ENCODE measurements at regions not wholly inside any gene's neighbourhood (a gene's known extent, or its start where the extent isn't known, plus 50 kb on each side); places are given as distances from the start of the nearest gene placed in this dataset.

DNA sequence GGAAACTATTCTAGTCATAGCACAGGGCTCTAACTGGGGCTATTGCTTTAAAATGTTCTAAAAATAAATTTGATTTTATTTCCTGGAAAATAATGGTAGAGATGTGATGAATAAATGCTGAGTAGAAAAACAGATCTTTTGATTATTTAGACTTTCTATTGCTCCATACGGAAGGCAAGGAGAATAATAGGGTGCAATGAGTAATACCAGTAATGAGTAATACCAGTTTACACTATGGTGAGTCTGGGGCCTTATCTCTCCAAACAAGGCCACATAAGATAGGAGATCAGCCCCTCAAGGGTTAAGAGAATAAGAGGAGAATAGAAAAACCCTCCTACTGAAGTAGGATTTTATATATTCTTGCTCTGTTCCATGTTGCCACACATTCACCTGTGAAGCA is 390.4 kb downstream of the KLF5 start:
- Mint-ChIP-seq H3K36me3 (ENCODE audit: low read depth) (no peaks in the 10 kb centered on the region), H3K4me3 (no peak overlapping the region)

DNA sequence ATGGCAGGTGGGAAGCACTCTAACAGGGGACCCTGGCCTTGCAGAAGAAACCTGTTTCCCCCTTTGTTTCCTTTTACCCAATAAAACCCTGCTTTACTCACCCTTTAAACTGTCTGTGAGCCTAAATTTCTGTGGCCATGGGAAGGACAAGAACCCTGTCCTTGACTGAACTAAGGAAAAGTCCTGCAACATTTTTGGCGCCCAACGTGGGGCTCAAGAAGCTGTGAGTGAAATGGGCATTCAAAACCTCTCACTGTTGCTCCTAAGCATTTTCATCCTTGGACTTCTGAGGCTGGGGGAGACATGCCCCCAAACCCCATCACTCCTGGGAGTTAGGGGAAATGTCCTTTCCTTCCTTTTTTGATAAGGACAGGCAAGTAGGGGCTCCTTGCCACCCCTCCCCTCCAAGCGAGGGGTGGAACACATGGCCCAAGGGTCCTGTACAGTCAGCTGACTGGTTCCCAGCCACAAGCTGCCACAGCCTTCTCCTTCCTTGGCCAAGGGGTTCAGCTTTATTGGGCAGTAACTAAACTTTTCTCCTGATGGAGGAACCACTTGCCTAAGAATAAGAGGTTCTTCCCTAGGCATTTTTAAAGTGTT is 381.6 kb downstream of the KLF5 start:
- no peak for ATAC-seq
- ChIA-PET CTCF (no interaction called here), POLR2A (no interaction called here)
- no peak overlapping the region for H3K27ac Mint-ChIP-seq
- no peak for DNase-seq
- H3K36me3 Mint-ChIP-seq (ENCODE audit: low read depth), result no peaks in the 10 kb centered on the region
- H3K27me3 Mint-ChIP-seq (ENCODE audit: low read depth), result no peaks in the 10 kb centered on the region
- H3K4me3 Mint-ChIP-seq, result no peak overlapping the region
- H3K9me3 Mint-ChIP-seq (ENCODE audit: insufficient read depth), result peaks cover 28% of the 10 kb centered on the region
- no peaks in the 10 kb centered on the region for H3K4me1 Mint-ChIP-seq (ENCODE audit: low read depth)

More for the DNA sequence above, 390.4 kb downstream of the KLF5 start:
- Mint-ChIP-seq H3K27ac (no peak overlapping the region), H3K27me3 (ENCODE audit: low read depth) (peaks cover 1% of the 10 kb centered on the region), H3K9me3 (ENCODE audit: insufficient read depth) (no peaks in the 10 kb centered on the region), H3K4me1 (ENCODE audit: low read depth) (peaks cover 2% of the 10 kb centered on the region)
- ATAC-seq (no peak), DNase-seq (no peak)
- ChIA-PET POLR2A (no interaction called here), CTCF (no interaction called here)

DNA sequence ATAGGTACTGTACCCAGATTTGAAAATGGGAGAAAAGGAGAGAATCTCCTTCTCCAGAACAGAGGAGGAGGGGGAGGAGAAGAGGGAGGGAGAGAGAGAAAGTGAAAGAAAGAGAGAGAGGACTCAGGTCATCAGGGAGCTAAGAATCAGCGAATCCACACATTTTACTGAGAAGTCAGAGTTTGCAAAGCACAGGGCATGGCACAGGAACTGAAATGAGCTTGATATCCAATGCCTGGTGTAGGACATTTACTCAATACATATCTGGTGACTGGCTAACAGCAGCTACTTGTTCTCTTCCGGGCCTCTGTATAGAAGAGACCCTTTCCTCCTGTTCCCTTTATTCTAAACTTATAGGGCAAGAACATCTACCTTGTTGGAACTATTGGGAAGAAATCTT is 375.1 kb downstream of the KLF5 start:
- peaks cover 2% of the 10 kb centered on the region for H3K27me3 Mint-ChIP-seq (ENCODE audit: low read depth)
- no peak for DNase-seq
- ChIA-PET POLR2A (no interaction called here), CTCF (no interaction called here)
- peaks cover 8% of the 10 kb centered on the region for H3K9me3 Mint-ChIP-seq (ENCODE audit: insufficient read depth)
- H3K27ac Mint-ChIP-seq, result no peak overlapping the region
- no peak overlapping the region for H3K4me3 Mint-ChIP-seq
- H3K36me3 Mint-ChIP-seq (ENCODE audit: low read depth), result no peaks in the 10 kb centered on the region
- no peak for ATAC-seq
- no peaks in the 10 kb centered on the region for H3K4me1 Mint-ChIP-seq (ENCODE audit: low read depth)

DNA sequence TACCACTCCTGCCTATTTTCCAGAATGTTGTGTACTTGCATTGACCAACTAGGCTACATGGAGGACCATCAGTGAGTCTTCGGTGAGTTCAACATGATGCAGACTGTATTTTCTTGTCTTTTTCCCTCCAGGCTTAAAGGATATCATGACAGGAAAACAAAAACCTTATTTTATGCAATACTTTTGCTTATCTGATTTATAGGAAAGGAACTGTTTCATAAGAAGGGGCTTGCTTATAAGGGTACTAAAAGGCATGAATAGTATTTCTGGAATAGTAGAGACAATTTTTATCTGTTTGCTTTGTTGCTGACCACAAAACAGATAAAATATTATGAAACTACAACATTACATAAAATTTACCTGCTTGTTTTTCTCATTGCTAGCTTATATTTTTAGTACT is 374.7 kb downstream of the KLF5 start:
- H3K4me3 Mint-ChIP-seq, result no peak overlapping the region
- no peak overlapping the region for H3K27ac Mint-ChIP-seq
- H3K27me3 Mint-ChIP-seq (ENCODE audit: low read depth), result peaks cover 2% of the 10 kb centered on the region
- no peaks in the 10 kb centered on the region for H3K4me1 Mint-ChIP-seq (ENCODE audit: low read depth)
- ATAC-seq (no peak), DNase-seq (no peak)
- ChIA-PET CTCF (no interaction called here), POLR2A (no interaction called here)
- H3K36me3 Mint-ChIP-seq (ENCODE audit: low read depth), result no peaks in the 10 kb centered on the region
- peaks cover 8% of the 10 kb centered on the region for H3K9me3 Mint-ChIP-seq (ENCODE audit: insufficient read depth)

DNA sequence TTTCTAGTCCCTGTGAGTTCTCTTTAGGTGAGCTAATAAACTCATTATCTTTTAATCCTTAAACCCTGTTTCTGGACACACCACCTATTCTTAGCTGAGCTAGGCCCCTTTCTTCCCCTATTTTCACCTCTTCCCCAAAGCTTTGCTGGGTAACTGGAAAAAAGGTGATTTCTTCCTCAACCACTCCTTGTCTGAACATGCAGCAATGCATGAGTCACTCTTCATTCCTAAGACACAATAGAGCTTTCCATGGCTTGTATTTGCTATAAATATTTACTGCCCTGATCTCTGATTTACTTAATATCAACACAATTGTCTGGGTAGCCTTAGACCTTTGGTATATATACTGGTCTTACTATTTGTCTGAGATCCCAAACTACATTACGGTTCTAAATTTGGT is 370.9 kb downstream of the KLF5 start:
- H3K27ac Mint-ChIP-seq, result no peak overlapping the region
- no peaks in the 10 kb centered on the region for H3K4me1 Mint-ChIP-seq (ENCODE audit: low read depth)
- H3K4me3 Mint-ChIP-seq, result no peak overlapping the region
- CTCF ChIA-PET, result no interaction called here
- POLR2A ChIA-PET, result no interaction called here
- ATAC-seq (no peak), DNase-seq (no peak)
- peaks cover 2% of the 10 kb centered on the region for H3K27me3 Mint-ChIP-seq (ENCODE audit: low read depth)
- H3K9me3 Mint-ChIP-seq (ENCODE audit: insufficient read depth), result no peaks in the 10 kb centered on the region
- H3K36me3 Mint-ChIP-seq (ENCODE audit: low read depth), result no peaks in the 10 kb centered on the region

DNA sequence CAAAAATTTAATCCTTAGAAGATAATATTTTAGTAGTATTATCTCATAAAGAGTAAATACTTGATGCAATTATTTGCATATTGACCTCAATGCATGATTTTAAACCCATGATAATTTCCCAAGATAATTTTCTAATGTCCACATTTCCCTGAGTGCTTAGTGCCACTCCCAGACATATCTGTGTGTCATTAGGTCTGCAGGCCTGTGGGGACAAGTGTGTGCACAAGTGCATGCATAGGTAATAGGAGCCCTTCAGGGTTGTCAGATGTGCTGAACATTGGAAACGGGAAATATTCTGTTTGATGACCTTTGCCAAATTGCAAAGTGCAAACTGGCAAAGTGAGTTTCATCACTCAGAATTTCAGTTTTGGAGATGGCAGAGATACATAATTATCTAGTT is 369.9 kb downstream of the KLF5 start:
- Mint-ChIP-seq H3K4me3 (no peak overlapping the region), H3K36me3 (ENCODE audit: low read depth) (no peaks in the 10 kb centered on the region), H3K9me3 (ENCODE audit: insufficient read depth) (no peaks in the 10 kb centered on the region), H3K4me1 (ENCODE audit: low read depth) (no peaks in the 10 kb centered on the region), H3K27me3 (ENCODE audit: low read depth) (peaks cover 2% of the 10 kb centered on the region), H3K27ac (no peak overlapping the region)
- POLR2A ChIA-PET, result no interaction called here
- no peak for ATAC-seq
- CTCF ChIA-PET, result no interaction called here
- DNase-seq, result no peak

DNA sequence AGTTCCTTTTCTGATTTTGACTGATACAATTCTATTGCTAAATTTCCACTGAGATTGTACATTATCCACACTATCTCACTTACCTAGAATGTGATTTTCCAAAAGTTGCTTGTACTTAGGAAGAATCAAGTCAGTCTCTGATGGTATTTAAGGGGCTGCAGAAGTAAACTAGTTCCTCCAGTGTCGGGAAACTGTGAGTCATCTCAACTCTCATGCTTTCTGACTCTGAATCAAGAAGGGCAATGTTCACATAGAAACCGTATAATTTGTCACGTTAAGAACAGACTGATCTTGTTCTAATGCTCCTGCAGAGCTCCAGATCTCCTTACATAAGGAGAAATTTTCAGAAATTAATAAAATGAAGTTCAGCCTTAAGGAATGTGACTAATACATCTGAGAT is 369.3 kb downstream of the KLF5 start:
- H3K4me3 Mint-ChIP-seq, result no peak overlapping the region
- peaks cover 2% of the 10 kb centered on the region for H3K27me3 Mint-ChIP-seq (ENCODE audit: low read depth)
- no peaks in the 10 kb centered on the region for H3K9me3 Mint-ChIP-seq (ENCODE audit: insufficient read depth)
- ChIA-PET POLR2A (no interaction called here), CTCF (no interaction called here)
- ATAC-seq (no peak), DNase-seq (no peak)
- no peak overlapping the region for H3K27ac Mint-ChIP-seq
- no peaks in the 10 kb centered on the region for H3K4me1 Mint-ChIP-seq (ENCODE audit: low read depth)
- H3K36me3 Mint-ChIP-seq (ENCODE audit: low read depth), result no peaks in the 10 kb centered on the region

DNA sequence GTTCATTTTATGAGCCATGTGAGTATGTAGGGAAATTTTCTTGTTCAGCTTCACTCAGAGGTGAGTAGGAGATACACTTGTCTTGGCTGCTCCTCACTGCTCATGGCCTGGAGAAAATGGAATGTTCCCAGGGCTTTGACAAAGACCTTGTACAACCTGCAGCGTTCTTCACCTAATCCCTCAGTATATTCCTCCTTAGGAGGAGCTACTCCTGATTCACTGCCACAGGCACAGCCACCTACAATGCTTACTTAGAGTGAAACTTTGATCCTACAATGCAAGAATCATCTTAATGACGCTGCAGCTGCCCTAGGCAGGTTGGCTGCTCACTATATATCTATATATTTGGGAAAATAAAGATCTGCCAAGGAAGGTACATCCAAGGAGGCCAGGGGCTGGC is 364.2 kb downstream of the KLF5 start:
- ChIA-PET POLR2A (no interaction called here), CTCF (no interaction called here)
- H3K36me3 Mint-ChIP-seq (ENCODE audit: low read depth), result no peaks in the 10 kb centered on the region
- H3K27ac Mint-ChIP-seq, result no peak overlapping the region
- no peak overlapping the region for H3K4me3 Mint-ChIP-seq
- no peak for DNase-seq
- H3K4me1 Mint-ChIP-seq (ENCODE audit: low read depth), result no peaks in the 10 kb centered on the region
- no peaks in the 10 kb centered on the region for H3K27me3 Mint-ChIP-seq (ENCODE audit: low read depth)
- no peak for ATAC-seq
- H3K9me3 Mint-ChIP-seq (ENCODE audit: insufficient read depth), result no peaks in the 10 kb centered on the region

DNA sequence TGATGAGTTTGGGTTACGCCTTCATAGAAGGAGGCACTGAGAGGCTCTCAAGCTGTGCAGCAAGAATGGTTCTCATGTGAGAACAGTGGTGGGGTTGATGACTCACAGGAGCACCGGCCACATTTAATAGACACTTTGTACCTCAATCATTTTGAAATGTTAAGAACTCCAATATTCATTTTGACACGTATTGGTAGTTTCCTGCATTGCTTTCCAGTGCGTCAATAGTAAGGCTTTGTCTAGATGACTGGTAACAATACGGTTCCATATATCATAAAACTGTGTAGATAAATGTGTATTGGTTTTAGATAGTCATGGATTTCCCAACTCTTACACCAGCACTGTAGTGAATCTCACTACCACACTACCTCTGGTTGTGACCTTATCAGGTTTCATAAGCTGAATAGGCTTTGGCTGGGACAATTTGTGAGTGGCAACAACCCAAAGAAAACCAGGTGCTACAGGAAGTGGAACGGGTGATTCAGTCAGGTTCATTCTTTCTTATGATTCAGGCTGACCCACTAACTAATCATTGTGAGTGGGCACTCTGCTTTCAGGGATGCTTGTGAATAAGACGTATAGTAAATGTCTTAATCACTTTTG is 362.6 kb downstream of the KLF5 start:
- ATAC-seq, result no peak
- H3K27me3 Mint-ChIP-seq (ENCODE audit: low read depth), result no peaks in the 10 kb centered on the region
- H3K4me1 Mint-ChIP-seq (ENCODE audit: low read depth), result no peaks in the 10 kb centered on the region
- no peak overlapping the region for H3K27ac Mint-ChIP-seq
- H3K36me3 Mint-ChIP-seq (ENCODE audit: low read depth), result no peaks in the 10 kb centered on the region
- ChIA-PET CTCF (no interaction called here), POLR2A (no interaction called here)
- no peak overlapping the region for H3K4me3 Mint-ChIP-seq
- no peaks in the 10 kb centered on the region for H3K9me3 Mint-ChIP-seq (ENCODE audit: insufficient read depth)
- DNase-seq, result no peak

DNA sequence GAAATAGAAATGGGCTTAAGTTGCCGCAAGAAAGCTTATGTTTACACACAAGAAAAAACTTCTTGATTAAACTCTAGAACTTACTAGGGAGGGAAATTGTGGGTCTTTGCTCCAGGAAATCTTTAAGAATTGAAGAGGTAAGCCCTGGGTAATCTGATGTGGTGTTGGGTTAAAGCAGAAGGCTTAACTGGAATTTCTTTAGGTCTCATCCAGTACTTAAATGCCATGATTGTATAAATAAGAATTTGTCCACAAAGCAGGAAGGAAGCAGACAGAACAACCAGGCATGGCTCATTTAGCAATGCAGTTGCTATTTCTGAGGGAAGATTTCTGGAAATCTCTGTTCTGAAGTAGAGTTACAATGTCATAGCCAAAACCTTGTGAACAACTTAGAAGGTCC is 360.4 kb downstream of the KLF5 start:
- CTCF ChIA-PET, result no interaction called here
- no peak for ATAC-seq

DNA sequence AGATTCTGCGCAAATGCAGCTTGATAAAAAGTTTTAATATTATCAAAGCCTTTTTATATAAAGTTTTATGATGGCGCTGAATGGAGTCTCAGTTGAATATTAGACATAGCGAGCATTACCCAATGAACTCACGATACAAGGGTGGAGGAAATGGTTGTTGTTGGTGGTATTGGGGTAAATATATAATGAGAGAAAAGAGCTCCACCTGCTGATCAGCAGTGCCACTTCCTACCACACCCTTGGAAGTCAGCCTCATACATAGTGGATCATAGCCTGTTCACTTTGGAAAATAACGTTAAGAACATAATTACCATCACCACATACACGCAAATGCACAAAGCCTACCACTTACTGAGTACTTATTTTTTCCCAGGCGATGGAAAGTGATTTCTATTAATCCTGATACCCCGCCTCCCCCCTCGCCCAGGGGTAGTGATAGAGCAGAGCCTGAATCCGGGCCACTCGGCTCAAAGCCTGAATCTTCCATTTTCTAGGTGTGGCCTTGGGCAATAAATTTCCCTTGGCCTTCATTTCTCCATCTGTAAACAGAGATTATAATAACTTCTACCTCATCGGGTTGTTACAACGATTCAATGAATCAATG is 358.3 kb downstream of the KLF5 start:
- H3K36me3 Mint-ChIP-seq (ENCODE audit: low read depth), result no peaks in the 10 kb centered on the region
- H3K27me3 Mint-ChIP-seq (ENCODE audit: low read depth), result no peaks in the 10 kb centered on the region
- DNase-seq, result no peak
- ATAC-seq, result no peak
- H3K9me3 Mint-ChIP-seq (ENCODE audit: insufficient read depth), result no peaks in the 10 kb centered on the region
- no peaks in the 10 kb centered on the region for H3K4me1 Mint-ChIP-seq (ENCODE audit: low read depth)
- ChIA-PET CTCF (no interaction called here), POLR2A (no interaction called here)
- H3K27ac Mint-ChIP-seq, result no peak overlapping the region
- H3K4me3 Mint-ChIP-seq, result no peak overlapping the region

More for the DNA sequence above, 360.4 kb downstream of the KLF5 start:
- POLR2A ChIA-PET, result no interaction called here
- no peak overlapping the region for H3K27ac Mint-ChIP-seq
- no peak overlapping the region for H3K4me3 Mint-ChIP-seq
- H3K27me3 Mint-ChIP-seq (ENCODE audit: low read depth), result no peaks in the 10 kb centered on the region
- H3K9me3 Mint-ChIP-seq (ENCODE audit: insufficient read depth), result no peaks in the 10 kb centered on the region
- no peak for DNase-seq
- H3K36me3 Mint-ChIP-seq (ENCODE audit: low read depth), result no peaks in the 10 kb centered on the region
- H3K4me1 Mint-ChIP-seq (ENCODE audit: low read depth), result no peaks in the 10 kb centered on the region

DNA sequence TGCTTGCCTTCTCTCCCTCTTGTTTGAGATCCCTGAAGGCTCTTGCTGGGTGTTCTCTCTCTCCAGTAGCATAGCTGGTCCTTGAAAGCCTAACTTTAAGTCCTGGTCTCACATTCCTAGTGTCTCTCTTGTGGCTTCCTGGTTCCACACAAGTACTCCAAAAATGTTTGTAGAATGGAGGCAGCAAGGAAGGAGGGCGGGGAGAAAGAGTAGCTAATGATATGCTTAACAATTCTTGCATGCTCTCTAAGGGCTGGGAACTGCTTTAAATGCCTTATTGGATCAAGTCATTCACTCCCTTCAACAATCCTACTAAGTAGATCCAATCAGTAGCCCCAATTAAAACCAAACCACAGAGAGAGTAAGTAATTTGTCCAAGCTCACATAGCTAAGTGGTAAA is 357.3 kb downstream of the KLF5 start:
- no peaks in the 10 kb centered on the region for H3K9me3 Mint-ChIP-seq (ENCODE audit: insufficient read depth)
- ChIA-PET POLR2A (no interaction called here), CTCF (no interaction called here)
- ATAC-seq, result no peak
- no peaks in the 10 kb centered on the region for H3K36me3 Mint-ChIP-seq (ENCODE audit: low read depth)
- H3K27me3 Mint-ChIP-seq (ENCODE audit: low read depth), result no peaks in the 10 kb centered on the region
- DNase-seq, result no peak
- no peak overlapping the region for H3K27ac Mint-ChIP-seq
- no peaks in the 10 kb centered on the region for H3K4me1 Mint-ChIP-seq (ENCODE audit: low read depth)
- H3K4me3 Mint-ChIP-seq, result no peak overlapping the region

DNA sequence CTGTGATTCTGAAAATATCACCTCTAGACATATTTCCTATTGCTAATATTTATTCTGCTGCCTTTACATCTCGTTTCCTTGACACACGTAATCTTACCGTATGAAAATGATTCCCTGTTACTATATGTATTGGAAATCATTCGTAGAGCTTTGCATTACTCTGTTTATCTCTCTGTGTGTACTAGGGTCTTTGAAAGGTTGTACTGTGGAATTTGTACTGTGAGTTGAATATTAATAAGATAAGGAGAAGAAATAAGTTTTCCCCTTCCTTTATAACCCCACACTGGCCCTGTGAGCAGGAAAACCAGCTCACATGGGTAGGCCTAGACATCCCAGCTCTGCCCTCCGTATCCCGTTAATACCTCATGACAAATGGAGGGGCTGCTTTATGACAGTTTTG is 354.9 kb downstream of the KLF5 start:
- H3K36me3 Mint-ChIP-seq (ENCODE audit: low read depth), result no peaks in the 10 kb centered on the region
- ATAC-seq, result no peak

More for the DNA sequence above, 354.9 kb downstream of the KLF5 start:
- H3K4me1 Mint-ChIP-seq (ENCODE audit: low read depth), result no peaks in the 10 kb centered on the region
- ChIA-PET CTCF (no interaction called here), POLR2A (no interaction called here)
- no peaks in the 10 kb centered on the region for H3K27me3 Mint-ChIP-seq (ENCODE audit: low read depth)
- no peak for DNase-seq
- H3K27ac Mint-ChIP-seq, result no peak overlapping the region
- H3K9me3 Mint-ChIP-seq (ENCODE audit: insufficient read depth), result peaks cover under 1% of the 10 kb centered on the region
- H3K4me3 Mint-ChIP-seq, result no peak overlapping the region
